ENCODE measurements at regions not wholly inside any gene's neighbourhood (a gene's known extent, or its start where the extent isn't known, plus 50 kb on each side); places are given as distances from the start of the nearest gene placed in this dataset.

DNA sequence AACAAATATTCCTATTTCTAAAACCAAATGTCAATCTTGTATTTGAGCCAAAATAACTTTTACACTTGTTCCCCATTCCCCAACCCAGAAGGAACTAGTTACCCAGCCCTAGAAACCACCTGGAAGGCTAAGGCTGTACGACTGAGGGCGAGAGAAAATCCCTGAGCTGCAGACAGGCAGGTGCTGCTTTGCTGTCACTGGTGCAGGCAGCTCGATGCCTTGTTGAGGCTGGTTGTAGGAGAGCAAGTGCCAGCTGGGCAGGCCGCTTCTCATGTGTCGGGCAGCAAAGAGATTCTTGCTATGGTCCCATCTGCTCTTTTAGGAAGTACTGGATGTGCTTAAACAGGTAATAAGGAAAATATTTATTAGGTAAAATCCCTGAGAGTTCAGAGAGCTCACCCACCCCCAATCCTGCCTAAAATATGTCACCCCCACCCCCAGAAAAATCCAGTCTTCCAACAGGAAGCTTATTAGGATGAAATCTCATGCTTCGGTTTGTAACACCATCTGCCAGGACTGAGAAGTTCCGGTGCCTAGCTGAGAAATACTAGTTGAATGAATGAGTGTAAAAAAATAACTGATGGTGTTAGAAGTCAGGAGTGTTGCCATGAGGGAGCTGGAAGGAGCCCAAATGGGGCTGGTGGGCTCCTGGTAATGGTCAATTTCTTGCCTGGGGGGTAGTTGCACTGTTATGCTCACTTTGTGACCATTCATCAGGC is 91.1 kb upstream of the DMRT1 start:
- Histone ChIP-seq H3K27ac (replicated peaks; ENCODE audit: low read length) (no peak overlapping the region), H3K27me3 (ENCODE audit: control insufficient read depth in 3 of 3, insufficient read depth in 3 of 3, low read depth in 1 of 3, low read length in 3 of 3) (no peaks in the 10 kb centered on the region)
- DNase-seq (ENCODE audit: low spot score), result no peak

DNA sequence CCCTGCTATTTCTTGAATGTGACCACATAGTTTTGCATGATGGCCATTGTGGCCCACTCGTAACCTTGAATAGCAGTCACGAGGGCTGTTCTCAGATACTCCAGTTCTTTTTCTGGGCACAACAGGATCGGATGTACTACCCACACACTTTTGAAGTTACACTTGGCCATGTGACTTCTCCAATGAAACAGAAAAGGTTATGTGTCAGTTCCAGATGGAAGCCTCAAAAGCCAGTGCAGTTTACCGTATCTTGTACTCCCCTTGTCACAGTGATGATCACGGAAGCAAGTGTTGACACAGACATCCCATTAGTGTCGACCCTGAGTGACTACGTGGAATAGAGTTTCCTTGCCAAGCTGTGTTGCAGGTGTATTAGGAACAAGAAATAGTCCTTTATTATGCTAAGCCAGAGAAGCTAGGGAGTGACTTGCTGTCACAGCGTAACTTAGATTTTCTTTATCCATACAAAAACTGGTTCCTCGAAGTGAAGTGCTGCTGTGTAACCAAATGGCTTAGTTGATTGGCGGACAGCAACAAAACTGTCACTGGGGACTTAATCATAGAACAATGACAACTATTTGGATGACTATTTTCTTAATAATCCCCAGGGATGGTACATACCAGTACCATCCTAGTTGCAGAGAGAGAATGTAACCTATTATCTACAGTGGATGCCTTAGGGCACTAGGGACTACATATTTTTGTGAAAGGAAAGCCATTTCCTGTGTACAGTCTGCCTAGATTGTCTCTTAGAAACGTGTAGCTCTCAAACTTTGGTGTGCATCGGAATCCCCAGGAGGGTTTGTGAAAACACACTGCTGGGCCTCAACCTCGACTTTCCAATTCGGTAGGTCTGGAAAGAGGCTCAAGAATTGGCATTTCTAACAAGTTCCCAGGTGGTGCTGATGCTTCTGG is 90.1 kb upstream of the DMRT1 start:
- no peak overlapping the region for H3K9ac ChIP-seq (ENCODE audit: low read depth, low read length, poor library complexity)
- H4K8ac ChIP-seq (ENCODE audit: low read depth, low read length), result no peak overlapping the region
- H3K79me1 ChIP-seq (ENCODE audit: low read depth, low read length), result no peaks in the 10 kb centered on the region
- no peak overlapping the region for H2AFZ ChIP-seq (ENCODE audit: low read length)
- no peak overlapping the region for H4K91ac ChIP-seq (ENCODE audit: low read depth, low read length, poor library complexity)
- H3K27ac ChIP-seq (replicated peaks; ENCODE audit: low read length), result no peak overlapping the region
- H3K23ac ChIP-seq (ENCODE audit: low read depth, low read length, poor library complexity), result no peak overlapping the region
- H3K4ac ChIP-seq (ENCODE audit: low read length), result no peak overlapping the region
- no peaks in the 10 kb centered on the region for H3K4me1 ChIP-seq (ENCODE audit: control insufficient read depth in 2 of 2, insufficient read depth in 1 of 2, low read depth in 1 of 2, low read length in 2 of 2)
- DNase-seq (ENCODE audit: low spot score), result no peak
- H3K27me3 ChIP-seq (ENCODE audit: control insufficient read depth in 3 of 3, insufficient read depth in 3 of 3, low read depth in 1 of 3, low read length in 3 of 3), result no peaks in the 10 kb centered on the region
- no peak overlapping the region for H2BK15ac ChIP-seq (ENCODE audit: low read length)
- WGBS, 2 donors (ENCODE audit: extremely low coverage in 2 of 2, insufficient read length in 2 of 2, insufficient replicate concordance in 1 of 2), result no CpG with 5 or more reads among the region's 14 CpGs
- no peak overlapping the region for H2BK120ac ChIP-seq (ENCODE audit: low read depth, low read length)
- H3K4me3 ChIP-seq (ENCODE audit: low read length in 2 of 2), result no peak overlapping the region
- H3K18ac ChIP-seq (ENCODE audit: low read length), result no peak overlapping the region
- no peaks in the 10 kb centered on the region for H3K9me3 ChIP-seq (replicated peaks in 1 of 2; ENCODE audit: control insufficient read depth in 2 of 2, insufficient read depth in 1 of 2, low read depth in 1 of 2, low read length in 2 of 2)
- H2BK12ac ChIP-seq (ENCODE audit: low read length), result no peak overlapping the region
- H3K36me3 ChIP-seq (replicated peaks in 1 of 2; ENCODE audit: control insufficient read depth in 2 of 2, insufficient read depth in 2 of 2, low read length in 2 of 2), result no peaks in the 10 kb centered on the region
- no peak overlapping the region for H3K4me2 ChIP-seq (ENCODE audit: insufficient read depth, low read length, poor library complexity, severe bottlenecking)
- no peak overlapping the region for H3K14ac ChIP-seq (ENCODE audit: low read length)
- H2BK5ac ChIP-seq (ENCODE audit: low read length), result no peak overlapping the region
- no peak overlapping the region for H2AK5ac ChIP-seq (ENCODE audit: low read depth, low read length)

More for the DNA sequence above, 91.1 kb upstream of the DMRT1 start:
- no peak overlapping the region for H2AK5ac ChIP-seq (ENCODE audit: low read depth, low read length)
- no peak overlapping the region for H3K4me2 ChIP-seq (ENCODE audit: insufficient read depth, low read length, poor library complexity, severe bottlenecking)
- no peaks in the 10 kb centered on the region for H3K9me3 ChIP-seq (replicated peaks in 1 of 2; ENCODE audit: control insufficient read depth in 2 of 2, insufficient read depth in 1 of 2, low read depth in 1 of 2, low read length in 2 of 2)
- peaks cover 0 to 3% of the 10 kb centered on the region in 2 donors for H3K36me3 ChIP-seq (replicated peaks in 1 of 2; ENCODE audit: control insufficient read depth in 2 of 2, insufficient read depth in 2 of 2, low read length in 2 of 2)
- H4K91ac ChIP-seq (ENCODE audit: low read depth, low read length, poor library complexity), result no peak overlapping the region
- H3K23ac ChIP-seq (ENCODE audit: low read depth, low read length, poor library complexity), result no peak overlapping the region
- H3K18ac ChIP-seq (ENCODE audit: low read length), result no peak overlapping the region
- no peak overlapping the region for H3K4ac ChIP-seq (ENCODE audit: low read length)
- WGBS, 2 donors (ENCODE audit: extremely low coverage in 2 of 2, insufficient read length in 2 of 2, insufficient replicate concordance in 1 of 2), result no CpG with 5 or more reads among the region's 7 CpGs
- no peak overlapping the region for H4K8ac ChIP-seq (ENCODE audit: low read depth, low read length)
- H3K14ac ChIP-seq (ENCODE audit: low read length), result no peak overlapping the region
- no peak overlapping the region for H2BK12ac ChIP-seq (ENCODE audit: low read length)
- H2BK120ac ChIP-seq (ENCODE audit: low read depth, low read length), result no peak overlapping the region
- no peak overlapping the region for H2BK15ac ChIP-seq (ENCODE audit: low read length)
- H2AFZ ChIP-seq (ENCODE audit: low read length), result no peak overlapping the region
- H3K4me3 ChIP-seq (ENCODE audit: low read length in 2 of 2), result no peak overlapping the region
- H3K4me1 ChIP-seq (ENCODE audit: control insufficient read depth in 2 of 2, insufficient read depth in 1 of 2, low read depth in 1 of 2, low read length in 2 of 2), result no peaks in the 10 kb centered on the region
- no peak overlapping the region for H3K9ac ChIP-seq (ENCODE audit: low read depth, low read length, poor library complexity)
- H3K79me1 ChIP-seq (ENCODE audit: low read depth, low read length), result no peaks in the 10 kb centered on the region
- no peak overlapping the region for H2BK5ac ChIP-seq (ENCODE audit: low read length)

DNA sequence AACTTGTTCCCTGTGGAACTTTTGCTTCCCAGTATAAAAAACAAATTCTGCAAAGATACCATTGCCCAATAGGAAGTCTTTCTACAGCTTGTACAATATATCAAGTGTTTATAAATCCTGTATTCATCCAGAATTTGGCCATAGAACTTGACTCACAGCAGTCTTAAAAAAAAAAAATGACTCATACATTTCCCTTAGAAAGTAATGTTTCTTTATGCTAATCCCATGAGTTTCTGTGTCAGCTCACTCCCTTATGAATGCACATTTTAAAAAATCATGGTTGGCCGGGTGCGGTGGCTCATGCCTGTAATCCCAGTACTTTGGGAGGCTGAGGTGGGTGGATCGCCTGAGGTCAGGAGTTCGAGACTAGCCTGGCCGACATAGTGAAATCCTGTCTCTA is 89.3 kb upstream of the DMRT1 start:
- Histone ChIP-seq H2BK120ac (ENCODE audit: low read depth, low read length) (no peak overlapping the region), H2AFZ (ENCODE audit: low read length) (no peak overlapping the region), H2AK5ac (ENCODE audit: low read depth, low read length) (no peak overlapping the region), H3K18ac (ENCODE audit: low read length) (no peak overlapping the region), H3K9me3 (replicated peaks in 1 of 2; ENCODE audit: control insufficient read depth in 2 of 2, insufficient read depth in 1 of 2, low read depth in 1 of 2, low read length in 2 of 2) (no peaks in the 10 kb centered on the region), H2BK12ac (ENCODE audit: low read length) (no peak overlapping the region), H3K4me1 (ENCODE audit: control insufficient read depth in 2 of 2, insufficient read depth in 1 of 2, low read depth in 1 of 2, low read length in 2 of 2) (no peaks in the 10 kb centered on the region), H3K4ac (ENCODE audit: low read length) (no peak overlapping the region), H3K4me2 (ENCODE audit: insufficient read depth, low read length, poor library complexity, severe bottlenecking) (no peak overlapping the region), H3K4me3 (ENCODE audit: low read length in 2 of 2) (no peak overlapping the region), H3K14ac (ENCODE audit: low read length) (no peak overlapping the region), H4K8ac (ENCODE audit: low read depth, low read length) (no peak overlapping the region), H3K23ac (ENCODE audit: low read depth, low read length, poor library complexity) (no peak overlapping the region), H3K27ac (replicated peaks; ENCODE audit: low read length) (no peak overlapping the region), H3K79me1 (ENCODE audit: low read depth, low read length) (no peaks in the 10 kb centered on the region), H3K9ac (ENCODE audit: low read depth, low read length, poor library complexity) (no peak overlapping the region), H2BK15ac (ENCODE audit: low read length) (no peak overlapping the region), H3K27me3 (ENCODE audit: control insufficient read depth in 3 of 3, insufficient read depth in 3 of 3, low read depth in 1 of 3, low read length in 3 of 3) (peaks cover 0 to 2% (median 0%) of the 10 kb centered on the region in 3 experiments), H2BK5ac (ENCODE audit: low read length) (no peak overlapping the region), H4K91ac (ENCODE audit: low read depth, low read length, poor library complexity) (no peak overlapping the region), H3K36me3 (replicated peaks in 1 of 2; ENCODE audit: control insufficient read depth in 2 of 2, insufficient read depth in 2 of 2, low read length in 2 of 2) (no peaks in the 10 kb centered on the region)
- no CpG with 5 or more reads among the region's 5 CpGs for WGBS, 2 donors (ENCODE audit: extremely low coverage in 2 of 2, insufficient read length in 2 of 2, insufficient replicate concordance in 1 of 2)
- no peak for DNase-seq (ENCODE audit: low spot score)

DNA sequence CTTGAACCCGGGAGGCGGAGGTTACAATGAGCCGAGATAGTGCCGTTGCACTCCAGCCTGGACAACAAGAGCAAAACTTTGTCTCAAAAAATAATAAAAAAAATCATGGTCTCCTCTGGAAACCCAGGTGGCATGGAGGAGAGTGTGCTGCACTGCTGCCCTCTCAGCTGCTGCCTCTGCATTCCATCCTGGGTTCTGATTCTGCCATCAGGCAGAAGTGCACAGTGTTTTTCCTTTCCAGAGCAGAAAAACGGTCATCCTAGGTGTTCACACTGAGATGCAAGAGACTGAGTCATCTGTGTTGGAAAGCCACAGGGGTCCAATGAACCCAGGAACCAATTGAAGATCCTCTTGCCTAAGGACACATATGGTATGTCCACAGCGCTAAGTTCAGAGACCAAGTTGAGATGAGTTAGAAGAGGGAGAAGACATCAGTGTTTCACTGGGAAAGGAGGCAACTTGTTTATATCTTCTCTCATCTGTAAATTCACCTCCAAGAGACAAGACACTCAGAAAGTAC is 88.8 kb upstream of the DMRT1 start:
- Histone ChIP-seq H4K91ac (ENCODE audit: low read depth, low read length, poor library complexity) (no peak overlapping the region), H3K36me3 (replicated peaks in 1 of 2; ENCODE audit: control insufficient read depth in 2 of 2, insufficient read depth in 2 of 2, low read length in 2 of 2) (no peaks in the 10 kb centered on the region), H2BK5ac (ENCODE audit: low read length) (no peak overlapping the region), H3K18ac (ENCODE audit: low read length) (no peak overlapping the region), H3K14ac (ENCODE audit: low read length) (no peak overlapping the region), H3K27ac (replicated peaks; ENCODE audit: low read length) (no peak overlapping the region), H2BK12ac (ENCODE audit: low read length) (no peak overlapping the region), H3K9ac (ENCODE audit: low read depth, low read length, poor library complexity) (no peak overlapping the region), H2AK5ac (ENCODE audit: low read depth, low read length) (no peak overlapping the region), H3K4me3 (ENCODE audit: low read length in 2 of 2) (no peak overlapping the region), H2AFZ (ENCODE audit: low read length) (no peak overlapping the region), H3K4ac (ENCODE audit: low read length) (no peak overlapping the region), H3K4me2 (ENCODE audit: insufficient read depth, low read length, poor library complexity, severe bottlenecking) (no peak overlapping the region), H3K27me3 (ENCODE audit: control insufficient read depth in 3 of 3, insufficient read depth in 3 of 3, low read depth in 1 of 3, low read length in 3 of 3) (peaks cover 0 to 2% (median 0%) of the 10 kb centered on the region in 3 experiments), H3K9me3 (replicated peaks in 1 of 2; ENCODE audit: control insufficient read depth in 2 of 2, insufficient read depth in 1 of 2, low read depth in 1 of 2, low read length in 2 of 2) (no peaks in the 10 kb centered on the region), H4K8ac (ENCODE audit: low read depth, low read length) (no peak overlapping the region), H3K4me1 (ENCODE audit: control insufficient read depth in 2 of 2, insufficient read depth in 1 of 2, low read depth in 1 of 2, low read length in 2 of 2) (no peaks in the 10 kb centered on the region), H2BK15ac (ENCODE audit: low read length) (no peak overlapping the region), H3K79me1 (ENCODE audit: low read depth, low read length) (no peaks in the 10 kb centered on the region), H3K23ac (ENCODE audit: low read depth, low read length, poor library complexity) (no peak overlapping the region), H2BK120ac (ENCODE audit: low read depth, low read length) (no peak overlapping the region)
- no CpG with 5 or more reads among the region's 6 CpGs for WGBS, 2 donors (ENCODE audit: extremely low coverage in 2 of 2, insufficient read length in 2 of 2, insufficient replicate concordance in 1 of 2)
- DNase-seq (ENCODE audit: low spot score), result no peak

All from neuronal stem cell (in vitro differentiated cells).